GM18868 (cell line): ENCODE measurements at regions not wholly inside any gene's neighbourhood (a gene's known extent, or its start where the extent isn't known, plus 50 kb on each side); places are given as distances from the start of the nearest gene placed in this dataset.
"Not testable (repeated sequence)": the region's sequence is repeated elsewhere in the genome, so short reads cannot be mapped to it uniquely, and the experiment has no call there.

Source experiments
- ATAC-seq: cut with Tn5 transposase; IDR thresholded peaks from one replicate; pipeline ENCODE4 v1.9.1; 2021; ENCODE audit warnings: mild to moderate bottlenecking, moderate library complexity; ENCODE audit not compliant: unreplicated experiment

DNA sequence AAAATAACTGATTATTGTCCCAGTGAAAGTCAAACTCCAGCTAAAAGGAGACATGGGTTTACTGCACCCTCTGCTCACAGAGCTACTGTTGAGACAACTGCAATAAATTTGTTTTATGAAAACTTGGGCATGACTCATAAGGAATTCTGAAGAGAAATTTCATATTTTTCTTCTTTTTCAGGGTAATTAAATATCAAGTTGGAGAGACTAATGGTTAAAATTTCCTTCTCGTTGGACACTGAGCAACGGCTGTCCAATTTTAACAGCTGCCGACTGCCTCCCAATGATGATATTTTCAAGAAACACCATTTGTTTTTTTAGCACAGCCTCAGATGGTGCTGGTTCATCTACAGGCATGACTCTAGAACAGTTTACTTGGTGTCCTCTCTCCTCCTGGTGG, 259.2 kb upstream of the RGMB start:
- ATAC-seq = no peak

DNA sequence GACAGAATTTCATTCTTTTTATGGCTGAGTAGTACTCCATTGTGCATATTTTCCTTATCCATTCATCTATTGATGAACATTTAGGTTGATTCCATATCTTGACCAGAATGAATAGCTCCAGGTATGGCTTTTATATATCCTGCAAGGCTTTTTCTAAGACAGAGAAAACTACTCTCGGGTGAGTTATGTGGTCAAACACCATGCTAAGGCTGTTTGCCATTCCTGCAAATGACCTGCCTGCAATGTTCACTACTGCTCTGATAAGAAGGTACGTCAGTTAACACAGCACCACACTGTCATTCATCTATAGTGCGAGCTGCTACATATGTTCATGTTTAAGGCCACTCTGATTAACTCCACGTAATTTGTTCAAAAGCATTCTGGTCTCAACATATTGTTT, 256.8 kb upstream of the RGMB start:
- ATAC-seq = no peak

- ATAC-seq = no peak
These were observed 255.7 kb upstream of the RGMB start for GRCh38 chr5:98517560-98518366.

- ATAC-seq = no peak
These were observed 254.7 kb upstream of the RGMB start for GRCh38 chr5:98518754-98519153.

DNA sequence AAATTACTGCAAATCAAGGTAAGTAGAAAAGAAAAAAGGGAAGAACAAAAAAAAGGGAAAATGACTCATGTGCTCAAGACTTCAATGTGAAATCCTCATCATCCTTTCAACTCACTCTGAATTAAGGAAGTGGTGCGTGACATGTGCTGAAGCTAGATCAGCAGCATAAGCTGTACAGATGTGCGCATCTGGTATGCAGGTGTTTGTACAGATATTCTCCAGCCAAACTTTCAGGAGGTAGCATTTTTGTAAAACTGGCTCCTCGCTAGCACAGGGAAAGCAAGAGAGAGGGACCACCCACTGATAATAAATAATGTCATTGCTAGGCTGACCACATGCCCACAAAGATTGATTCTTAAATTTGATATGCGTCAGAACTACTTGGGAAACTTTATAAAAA, 253.9 kb upstream of the RGMB start:
- ATAC-seq = no peak

DNA sequence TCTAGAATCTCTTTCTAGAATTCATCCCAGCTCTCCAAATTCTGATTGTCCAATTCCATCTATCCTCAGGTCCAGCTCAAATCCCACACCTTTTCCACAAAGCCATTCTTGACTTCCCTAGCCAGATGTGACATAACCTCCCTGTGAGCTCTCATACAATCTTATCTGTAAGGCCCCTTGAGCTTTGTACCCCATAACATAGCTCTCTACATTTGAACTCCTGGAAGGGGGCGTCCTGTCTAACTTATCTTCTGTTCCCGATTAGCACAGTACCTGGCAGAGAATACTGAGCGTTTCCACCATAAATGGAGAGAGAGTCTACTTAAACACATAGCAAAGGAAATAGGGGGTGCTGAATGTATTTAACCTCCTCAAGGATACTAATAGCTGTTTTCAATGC, 251.6 kb upstream of the RGMB start:
- no peak for ATAC-seq

- no peak for ATAC-seq
These were observed 248.7 kb upstream of the RGMB start for GRCh38 chr5:98524773-98525172.

DNA sequence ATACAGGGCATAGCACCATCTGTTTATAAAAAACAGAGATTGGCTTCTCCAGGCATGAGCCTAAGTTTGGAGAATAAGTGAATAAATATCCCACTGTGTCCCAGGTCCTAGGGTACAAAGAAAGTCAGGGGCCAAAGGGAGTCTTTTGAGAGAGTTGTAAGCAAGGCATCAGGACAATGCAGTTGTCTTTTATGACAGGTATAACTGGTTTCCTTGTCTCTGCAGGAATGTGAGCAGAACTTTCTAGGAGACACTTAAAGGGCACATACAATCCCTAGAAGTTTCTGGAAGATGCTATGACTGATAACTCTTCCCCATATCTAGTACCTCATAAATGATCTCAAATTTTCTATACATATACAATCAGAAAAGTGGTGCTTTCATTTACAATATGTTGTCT, 245.6 kb upstream of the RGMB start:
- no peak for ATAC-seq

- no peak for ATAC-seq
These were observed 244.1 kb upstream of the RGMB start for GRCh38 chr5:98529321-98529720.

DNA sequence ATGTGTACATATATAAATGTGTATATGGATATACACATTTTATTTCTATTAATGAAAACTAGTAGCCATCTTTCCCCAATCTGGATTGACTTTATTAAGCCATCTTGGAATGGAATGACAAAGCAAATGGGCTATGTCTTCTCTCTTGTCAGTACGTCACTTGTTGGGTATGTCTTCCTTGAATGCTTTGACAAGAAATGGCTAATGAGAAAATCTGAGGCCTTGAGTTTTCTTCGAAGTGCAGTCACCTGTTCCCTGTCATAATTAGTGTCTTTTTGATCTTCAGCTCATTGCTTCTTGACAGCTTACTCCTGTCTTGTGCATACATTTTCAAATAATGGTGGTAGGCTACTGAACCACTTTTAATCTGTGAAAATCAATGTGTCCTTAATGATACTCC, 243.2 kb upstream of the RGMB start:
- ATAC-seq = no peak

- no peak for ATAC-seq
These were observed 237.6 kb upstream of the RGMB start for GRCh38 chr5:98535901-98536300.

GRCh38 chr5:98540056-98540455, 233.4 kb upstream of the RGMB start:
- ATAC-seq = no peak

DNA sequence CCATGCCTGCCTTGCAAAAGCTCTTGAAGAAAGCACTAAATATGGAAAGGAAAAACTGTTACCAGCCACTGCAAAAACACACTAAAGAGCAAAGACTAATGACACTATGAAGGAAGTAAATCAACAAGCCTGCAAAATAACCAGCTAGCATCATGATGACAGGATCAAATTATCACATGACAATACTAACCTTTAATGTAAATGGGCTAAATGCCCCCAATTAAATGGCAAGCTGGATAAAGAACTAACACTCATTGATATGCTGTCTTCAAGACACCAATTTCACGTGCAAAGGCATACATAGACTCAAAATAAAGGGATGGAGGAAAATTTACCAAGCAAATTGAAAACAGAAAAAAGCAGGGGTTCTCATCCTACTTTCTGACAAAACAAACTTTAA, 231.8 kb upstream of the RGMB start:
- ATAC-seq = no peak

DNA sequence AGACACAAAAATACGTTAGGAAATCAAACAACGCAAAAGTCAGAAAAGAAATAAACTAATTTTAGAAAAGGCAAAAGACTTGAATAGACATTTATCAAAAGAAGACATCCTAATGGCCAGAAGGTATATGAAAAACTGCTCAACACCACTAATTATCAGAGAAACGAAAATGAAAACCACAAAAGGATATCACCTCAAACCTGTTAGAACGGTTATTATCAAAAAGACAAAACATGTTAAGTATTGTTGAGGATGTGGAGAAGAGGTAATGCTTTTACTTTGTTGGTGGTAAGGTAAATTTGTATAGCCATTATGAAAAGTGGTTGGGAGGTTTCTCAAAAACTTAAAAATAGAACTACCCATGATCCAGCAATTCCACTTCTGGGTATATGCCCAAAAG, 230.0 kb upstream of the RGMB start:
- ATAC-seq = no peak

DNA sequence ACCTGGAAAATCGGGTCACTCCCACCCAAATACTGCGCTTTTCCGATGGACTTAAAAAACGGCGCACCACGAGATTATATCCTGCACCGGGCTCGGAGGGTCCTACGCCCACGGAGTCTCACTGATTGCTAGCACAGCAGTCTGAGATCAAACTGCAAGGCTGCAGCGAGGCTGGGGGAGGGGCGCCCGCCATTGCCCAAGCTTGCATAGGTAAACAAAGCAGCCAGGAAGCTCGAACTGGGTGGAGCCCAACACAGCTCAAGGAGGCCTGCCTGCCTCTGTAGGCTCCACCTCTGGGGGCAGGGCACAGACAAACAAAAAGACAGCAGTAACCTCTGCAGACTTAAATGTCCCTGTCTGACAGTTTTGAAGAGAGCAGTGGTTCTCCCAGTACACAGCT, 226.5 kb upstream of the RGMB start:
- not testable (repeated sequence) for ATAC-seq

GRCh38 chr5:98556712-98557111, 216.8 kb upstream of the RGMB start:
- no peak for ATAC-seq

GRCh38 chr5:98557916-98558315, 215.5 kb upstream of the RGMB start:
- no peak for ATAC-seq

- ATAC-seq = no peak
These were observed 209.4 kb upstream of the RGMB start for GRCh38 chr5:98563885-98564653.

- ATAC-seq = no peak
These were observed 208.6 kb upstream of the RGMB start for GRCh38 chr5:98564836-98565235.

DNA sequence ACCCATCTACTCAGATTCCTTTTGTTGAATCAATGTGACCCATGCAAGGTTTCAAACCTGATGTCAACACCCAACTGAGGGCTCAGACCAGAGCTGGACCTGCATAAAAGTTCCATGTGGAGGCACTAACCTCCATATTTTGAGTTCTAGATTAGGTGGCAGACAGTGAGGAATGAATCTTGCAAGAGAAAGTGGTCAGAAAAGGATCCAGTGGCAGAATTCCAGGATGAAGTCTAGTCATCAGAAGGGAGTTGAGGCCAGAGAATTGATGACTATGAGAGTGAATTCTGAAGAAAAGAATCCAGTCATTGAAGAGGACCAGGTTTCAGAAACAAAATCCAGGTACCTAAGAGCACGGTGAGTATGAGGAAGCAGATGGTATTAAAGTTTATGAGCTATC, 205.1 kb upstream of the RGMB start:
- no peak for ATAC-seq

DNA sequence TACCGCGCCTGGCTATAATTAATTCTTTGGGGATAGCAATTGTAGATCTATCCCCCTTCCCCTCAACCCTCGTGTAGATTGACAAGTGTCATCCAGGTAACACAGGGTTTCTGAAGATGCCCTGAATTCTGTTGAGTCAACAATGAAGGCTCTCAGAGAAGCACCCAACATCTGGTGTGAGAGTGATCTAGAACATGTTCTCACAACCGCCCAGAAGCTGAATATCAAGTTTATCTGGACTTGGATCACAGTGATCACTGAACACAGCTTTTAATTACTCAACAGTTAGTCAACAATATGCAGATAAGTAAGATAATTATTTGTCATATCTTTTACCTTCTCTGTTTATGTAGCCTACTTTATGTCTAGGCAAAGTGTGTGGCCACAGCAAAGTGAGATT, 204.2 kb upstream of the RGMB start:
- no peak for ATAC-seq

- ATAC-seq = no peak
These were observed 203.5 kb upstream of the RGMB start for GRCh38 chr5:98570010-98570409.
